Skeletal muscle satellite cell (primary cell): ENCODE measurements at regions not wholly inside any gene's neighbourhood (a gene's known extent, or its start where the extent isn't known, plus 50 kb on each side); places are given as distances from the start of the nearest gene placed in this dataset.
"Not testable (repeated sequence)": the region's sequence is repeated elsewhere in the genome, so short reads cannot be mapped to it uniquely, and the experiment has no call there.

Source experiments
- H3K27me3 ChIP-seq: 2 replicates; pipeline ENCODE4 v1.7.0; 2013; ENCODE audit warnings: low read length; ENCODE audit not compliant: control insufficient read depth, insufficient read depth
- H3K36me3 ChIP-seq: 2 replicates; pipeline ENCODE4 v1.7.0; 2013; ENCODE audit warnings: mild to moderate bottlenecking, control low read depth, low read length; ENCODE audit not compliant: insufficient read depth
- H3K4me1 ChIP-seq: 2 replicates; pipeline ENCODE4 v1.7.0; 2013; ENCODE audit warnings: low read length; ENCODE audit not compliant: control insufficient read depth, insufficient read depth
- H3K4me2 ChIP-seq: 2 replicates; pipeline ENCODE4 v1.7.0; 2013; ENCODE audit warnings: mild to moderate bottlenecking, low read length
- H3K4me3 ChIP-seq: 2 replicates; pipeline ENCODE4 v1.7.0; 2013; ENCODE audit warnings: low read length
- H3K9ac ChIP-seq: 2 replicates; pipeline ENCODE4 v1.7.0; 2013; ENCODE audit warnings: mild to moderate bottlenecking, low read depth, low read length, moderate library complexity
- H3K9me3 ChIP-seq: replicated peaks from 2 replicates; pipeline ENCODE4 v1.7.0; 2013; ENCODE audit warnings: mild to moderate bottlenecking, control low read depth, low read length

DNA sequence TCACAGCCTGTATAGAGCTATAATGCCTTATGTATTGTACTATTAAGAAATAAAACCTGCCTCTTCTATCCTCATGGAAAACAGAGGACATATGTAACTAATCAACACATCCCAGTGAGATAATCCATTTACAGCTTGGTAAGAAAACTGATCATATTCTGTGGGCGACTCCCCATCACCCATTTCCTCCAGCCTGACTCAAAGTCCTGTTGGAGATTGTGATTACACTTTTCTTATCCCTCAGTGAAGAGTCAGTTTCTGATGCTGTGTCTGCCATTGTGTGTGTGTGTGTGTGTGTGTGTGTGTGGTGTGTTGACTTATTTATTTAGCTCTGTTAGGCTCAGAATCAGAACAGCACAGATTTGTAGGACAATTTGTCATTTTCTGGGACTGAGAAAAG lies 212.8 kb downstream of the FGF9 start:
- Histone ChIP-seq H3K36me3 (no peaks in the 10 kb centered on the region), H3K4me3 (no peak overlapping the region), H3K27me3 (no peaks in the 10 kb centered on the region), H3K4me2 (no peak overlapping the region), H3K9ac (no peak overlapping the region), H3K9me3 (no peaks in the 10 kb centered on the region), H3K4me1 (no peaks in the 10 kb centered on the region)

DNA sequence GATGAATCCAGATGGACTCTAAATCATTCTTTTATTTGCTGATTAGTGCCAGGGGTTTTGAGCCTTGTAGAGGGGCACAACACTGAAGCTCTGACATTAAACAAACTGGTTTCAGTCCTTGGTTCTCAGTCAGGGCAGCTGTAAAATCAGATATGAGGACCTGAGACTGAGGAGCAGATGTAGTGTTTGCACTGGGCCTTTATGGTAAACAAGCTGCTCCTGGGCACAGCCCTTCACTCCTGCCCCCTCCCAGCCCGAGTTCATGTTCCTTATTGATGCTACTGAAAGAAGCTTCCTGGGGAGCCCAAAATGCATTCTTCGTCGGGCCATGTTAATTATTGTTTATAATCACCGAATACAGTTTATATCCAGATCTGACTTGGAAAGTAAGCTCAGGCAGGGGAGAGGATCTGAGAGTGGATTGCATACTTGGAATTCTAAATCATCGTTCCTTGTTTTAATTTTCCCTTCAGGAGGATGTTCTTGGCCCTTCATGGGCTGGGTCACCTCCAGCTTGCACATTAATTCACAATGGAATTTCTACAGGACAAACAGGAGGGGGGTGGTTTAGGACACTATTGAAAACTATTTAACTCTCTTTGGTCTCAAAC lies 213.5 kb downstream of the FGF9 start:
- no peak overlapping the region for H3K4me2 ChIP-seq
- no peaks in the 10 kb centered on the region for H3K36me3 ChIP-seq
- H3K9me3 ChIP-seq: no peaks in the 10 kb centered on the region
- H3K4me1 ChIP-seq: no peaks in the 10 kb centered on the region
- no peaks in the 10 kb centered on the region for H3K27me3 ChIP-seq
- H3K4me3 ChIP-seq: no peak overlapping the region
- no peak overlapping the region for H3K9ac ChIP-seq

DNA sequence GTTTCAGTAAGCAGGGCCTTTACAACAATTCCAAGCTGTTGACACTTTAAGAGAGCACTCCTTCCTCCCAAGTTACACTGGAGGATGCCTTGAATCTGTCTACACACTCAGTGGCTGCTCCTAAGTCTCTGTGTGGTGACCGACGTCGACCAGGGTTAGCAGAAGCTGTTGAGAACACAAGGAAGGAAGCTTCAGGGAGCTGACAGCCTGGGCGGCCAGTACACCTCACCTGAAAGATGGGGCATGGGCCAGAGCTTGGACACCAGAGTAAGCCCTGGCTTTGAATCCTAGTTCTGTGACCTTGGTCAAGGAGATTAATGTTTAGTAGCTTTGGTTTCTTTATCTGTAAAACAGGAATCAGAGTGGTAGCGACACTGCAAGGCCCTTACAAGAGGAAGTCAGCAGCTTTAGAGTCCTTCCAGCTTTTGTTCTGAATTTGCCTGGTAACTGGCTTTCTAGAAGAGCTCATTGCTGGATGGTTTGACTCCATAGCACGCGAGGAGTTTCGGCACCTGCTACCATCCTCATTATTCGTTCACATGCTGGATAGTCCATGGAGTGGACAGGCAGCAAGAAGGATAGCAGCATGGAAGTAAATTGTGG lies 214.2 kb downstream of the FGF9 start:
- no peak overlapping the region for H3K4me2 ChIP-seq
- H3K4me1 ChIP-seq: no peaks in the 10 kb centered on the region
- H3K9me3 ChIP-seq: no peaks in the 10 kb centered on the region
- no peaks in the 10 kb centered on the region for H3K27me3 ChIP-seq
- H3K9ac ChIP-seq: no peak overlapping the region
- no peaks in the 10 kb centered on the region for H3K36me3 ChIP-seq
- H3K4me3 ChIP-seq: no peak overlapping the region

DNA sequence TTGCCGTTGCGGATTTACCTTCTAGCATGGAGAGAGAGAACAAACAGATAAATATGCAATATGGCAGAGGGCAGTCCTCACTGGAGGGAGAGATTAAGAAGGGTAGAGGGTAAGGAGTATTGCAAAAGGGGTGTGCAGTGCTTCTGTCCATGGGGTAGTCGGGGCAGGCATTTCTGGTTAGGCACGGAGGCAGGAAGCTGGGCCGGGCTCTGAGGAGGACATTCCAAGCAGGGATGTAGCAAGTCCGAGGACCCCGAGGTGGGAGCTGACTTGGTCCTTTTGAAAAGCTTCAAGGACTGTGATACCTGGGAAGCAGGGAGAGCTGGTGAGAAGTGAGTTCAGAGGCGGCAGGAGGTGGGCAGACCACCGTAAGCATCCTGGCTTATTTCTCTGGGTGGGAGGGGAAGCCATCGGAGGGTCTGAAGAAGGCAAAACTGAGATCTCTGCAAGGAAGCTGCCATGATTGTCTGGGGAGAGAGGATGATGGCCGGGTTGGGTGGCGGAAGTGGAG lies 214.9 kb downstream of the FGF9 start:
- H3K4me1 ChIP-seq: no peaks in the 10 kb centered on the region

DNA sequence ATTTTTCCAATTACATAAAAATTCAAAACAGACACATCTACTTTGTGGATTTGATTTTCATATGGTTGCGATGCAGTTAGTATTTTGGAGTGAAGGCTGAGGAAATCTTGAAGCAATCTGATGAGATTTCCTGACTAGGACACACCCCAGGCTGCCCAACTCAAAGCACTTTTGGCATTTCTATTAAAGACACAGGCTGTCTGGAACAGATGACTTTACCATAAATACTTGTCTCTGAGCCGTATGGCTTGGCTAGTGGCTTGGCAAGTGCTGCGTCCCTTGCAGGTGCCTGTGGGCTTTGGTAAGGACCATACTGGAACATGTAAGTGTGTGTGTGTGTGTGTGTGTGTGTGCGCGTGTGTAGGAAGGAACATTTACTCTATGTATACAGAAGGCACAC lies 218.8 kb downstream of the FGF9 start:
- Histone ChIP-seq H3K4me3 (no peak overlapping the region), H3K9ac (no peak overlapping the region), H3K36me3 (no peaks in the 10 kb centered on the region), H3K9me3 (peaks cover 10% of the 10 kb centered on the region), H3K4me1 (no peaks in the 10 kb centered on the region), H3K27me3 (no peaks in the 10 kb centered on the region), H3K4me2 (no peak overlapping the region)

More for the DNA sequence above, 214.9 kb downstream of the FGF9 start:
- H3K36me3 ChIP-seq: no peaks in the 10 kb centered on the region
- no peak overlapping the region for H3K9ac ChIP-seq
- no peaks in the 10 kb centered on the region for H3K27me3 ChIP-seq
- H3K9me3 ChIP-seq: peaks cover 4% of the 10 kb centered on the region
- H3K4me2 ChIP-seq: no peak overlapping the region
- no peak overlapping the region for H3K4me3 ChIP-seq

DNA sequence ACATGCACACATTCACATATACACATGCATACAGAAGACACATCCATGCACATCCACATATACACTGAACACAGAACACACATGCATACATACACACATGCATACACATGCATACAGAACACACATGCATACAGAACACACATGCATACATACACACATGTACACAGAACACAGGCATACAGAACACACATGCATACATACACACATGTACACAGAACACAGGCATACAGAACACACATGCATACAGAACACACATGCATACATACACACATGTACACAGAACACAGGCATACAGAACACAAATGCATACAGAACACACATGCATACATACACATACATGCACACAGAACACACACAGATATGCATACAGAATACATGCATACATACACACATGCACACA lies 219.3 kb downstream of the FGF9 start:
- H3K9ac ChIP-seq, H3K9me3 ChIP-seq, H3K4me3 ChIP-seq: not testable (repeated sequence)

DNA sequence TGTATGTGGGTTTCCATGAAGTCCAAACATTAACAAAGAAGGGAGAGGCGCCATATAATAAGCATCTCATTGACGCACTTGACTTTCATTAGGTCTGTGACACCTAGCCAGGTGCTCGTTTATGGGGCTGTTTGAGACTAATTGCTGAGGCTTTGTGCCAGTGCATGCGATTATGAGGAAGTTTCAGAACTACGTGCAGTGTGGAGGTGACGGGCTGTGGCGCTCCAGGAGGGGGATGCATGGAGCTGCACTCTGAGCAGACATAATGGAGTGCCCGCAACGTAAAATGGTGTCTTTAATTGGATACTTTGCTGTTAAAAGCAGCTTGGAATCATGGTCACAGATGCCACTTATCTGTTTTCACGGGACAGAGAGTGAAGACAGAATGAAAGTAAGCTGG lies 223.2 kb downstream of the FGF9 start:
- Histone ChIP-seq H3K9me3 (peaks cover 10% of the 10 kb centered on the region), H3K27me3 (no peaks in the 10 kb centered on the region), H3K36me3 (no peaks in the 10 kb centered on the region)

More for the DNA sequence above, 219.3 kb downstream of the FGF9 start:
- H3K4me1 ChIP-seq, H3K36me3 ChIP-seq, H3K27me3 ChIP-seq, H3K4me2 ChIP-seq: not testable (repeated sequence)

DNA sequence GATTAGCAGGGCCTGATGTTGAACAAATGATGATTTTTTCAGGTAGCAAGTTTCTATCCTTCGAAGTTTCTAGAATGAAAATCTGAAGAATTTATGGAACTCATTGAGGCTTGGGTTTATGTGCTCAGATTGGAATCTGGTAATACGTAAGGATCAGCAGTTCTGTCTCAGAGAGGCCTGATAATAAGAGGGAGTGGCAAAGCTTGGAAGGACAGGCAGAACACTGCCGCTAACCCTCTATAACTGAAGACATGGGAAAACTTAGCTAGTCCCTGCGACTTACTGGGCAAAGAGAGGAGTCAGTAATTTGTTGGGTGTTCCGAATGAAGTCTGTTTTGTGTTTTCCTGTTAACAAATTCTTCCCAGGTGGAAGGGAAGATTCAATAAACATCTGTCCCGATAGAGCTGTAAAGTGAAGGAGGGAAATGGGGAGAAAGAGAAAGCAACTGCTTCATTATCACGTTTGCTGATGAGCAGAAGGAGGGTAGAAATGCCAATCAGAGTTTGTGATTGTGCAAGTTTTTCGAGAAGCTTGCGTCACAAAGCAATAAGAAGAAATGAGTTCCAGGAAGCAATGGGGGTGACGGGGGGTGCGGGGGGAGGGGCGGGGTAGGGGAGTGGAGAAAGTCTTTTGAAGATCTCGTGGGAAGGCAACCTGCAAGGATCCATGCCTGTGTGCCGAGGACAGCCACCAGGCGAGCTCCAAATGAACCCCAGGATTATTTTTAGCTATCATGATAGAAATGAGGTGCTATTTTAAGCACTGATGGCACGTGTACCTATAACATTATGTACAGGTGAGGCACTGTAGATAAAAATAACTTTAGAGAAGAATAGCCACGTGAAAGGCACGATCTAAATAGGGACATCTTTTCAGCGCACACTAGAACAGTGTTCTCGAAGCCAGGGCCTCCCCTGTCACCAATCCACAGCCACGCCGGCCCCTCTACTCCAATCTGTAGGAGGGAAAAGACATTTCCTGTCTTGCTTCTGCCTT lies 224.1 kb downstream of the FGF9 start:
- Histone ChIP-seq H3K36me3 (no peaks in the 10 kb centered on the region), H3K4me1 (no peaks in the 10 kb centered on the region), H3K4me2 (no peak overlapping the region), H3K9me3 (peaks cover 10% of the 10 kb centered on the region), H3K4me3 (no peak overlapping the region), H3K9ac (no peak overlapping the region), H3K27me3 (no peaks in the 10 kb centered on the region)

More for the DNA sequence above, 223.2 kb downstream of the FGF9 start:
- H3K4me1 ChIP-seq: no peaks in the 10 kb centered on the region
- H3K4me3 ChIP-seq: no peak overlapping the region
- no peak overlapping the region for H3K4me2 ChIP-seq
- no peak overlapping the region for H3K9ac ChIP-seq

DNA sequence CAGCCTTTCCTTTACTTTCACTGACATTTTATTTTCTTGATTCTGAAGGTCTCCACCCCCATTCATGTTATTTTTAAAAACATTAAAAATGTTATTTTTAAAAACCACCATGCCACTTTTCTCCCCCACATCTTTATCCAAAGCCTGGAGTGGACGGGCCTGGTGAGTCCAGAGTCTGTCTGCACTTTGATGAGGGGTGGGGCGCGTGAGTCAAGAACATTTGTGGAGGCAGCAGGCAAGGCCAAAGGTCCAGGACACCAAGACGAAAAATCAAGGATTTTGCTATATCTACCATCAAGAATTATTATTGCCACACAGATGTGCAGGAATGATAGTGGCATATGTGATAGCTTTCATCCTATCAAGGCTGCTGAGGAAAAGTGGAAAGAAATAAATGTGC lies 224.9 kb downstream of the FGF9 start:
- Histone ChIP-seq H3K9ac (no peak overlapping the region), H3K9me3 (peaks cover 6% of the 10 kb centered on the region), H3K36me3 (no peaks in the 10 kb centered on the region), H3K27me3 (no peaks in the 10 kb centered on the region), H3K4me2 (no peak overlapping the region), H3K4me3 (no peak overlapping the region), H3K4me1 (no peaks in the 10 kb centered on the region)

DNA sequence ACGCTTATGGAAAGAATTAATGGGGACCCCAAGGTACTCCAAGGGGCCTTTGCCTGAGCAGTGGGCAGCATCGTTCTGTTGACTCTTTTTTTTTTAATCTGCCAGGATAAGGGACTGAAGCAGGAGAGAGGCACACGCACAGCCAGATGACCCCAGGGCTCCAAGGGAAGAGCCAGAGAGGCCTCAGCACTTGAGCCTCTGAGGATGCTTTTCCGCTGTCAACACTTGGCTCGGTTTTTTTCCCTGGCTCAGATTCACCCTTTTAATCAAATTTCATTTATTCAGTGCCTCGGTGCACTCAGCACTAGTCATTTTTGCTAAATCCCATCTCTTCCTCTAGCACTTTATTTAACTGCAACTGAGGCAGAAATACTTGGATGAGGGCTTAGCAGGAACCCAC lies 226.3 kb downstream of the FGF9 start:
- Histone ChIP-seq H3K4me1 (no peaks in the 10 kb centered on the region), H3K4me2 (no peak overlapping the region), H3K36me3 (no peaks in the 10 kb centered on the region), H3K4me3 (no peak overlapping the region), H3K9me3 (no peaks in the 10 kb centered on the region), H3K27me3 (no peaks in the 10 kb centered on the region), H3K9ac (no peak overlapping the region)

DNA sequence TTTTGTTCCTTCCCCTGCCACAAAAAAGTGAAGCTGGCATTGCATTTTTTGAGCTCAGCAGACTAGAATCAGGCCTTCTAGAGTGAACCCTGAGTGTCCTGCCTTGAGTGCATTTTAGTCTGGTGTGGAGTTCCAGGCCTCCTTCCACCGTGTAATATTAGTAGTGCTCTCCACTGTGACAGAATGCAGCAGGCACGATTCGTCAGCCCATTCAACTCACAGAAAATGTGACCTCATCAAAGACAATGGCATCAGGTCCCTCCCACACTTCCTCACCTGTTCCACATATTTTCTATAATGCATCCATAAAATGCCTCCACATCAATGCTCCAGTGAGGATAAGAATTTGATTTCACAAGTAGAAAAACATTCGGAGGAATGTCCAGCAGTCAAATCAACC lies 227.6 kb downstream of the FGF9 start:
- Histone ChIP-seq H3K36me3 (no peaks in the 10 kb centered on the region), H3K4me1 (no peaks in the 10 kb centered on the region), H3K9ac (no peak overlapping the region), H3K9me3 (no peaks in the 10 kb centered on the region), H3K4me2 (no peak overlapping the region), H3K27me3 (no peaks in the 10 kb centered on the region), H3K4me3 (no peak overlapping the region)
